ENCODE measurements at regions not wholly inside any gene's neighbourhood (a gene's known extent, or its start where the extent isn't known, plus 50 kb on each side); places are given as distances from the start of the nearest gene placed in this dataset.

- TF ChIP-seq CTCF (IDR thresholded peaks at IDR 0.05 in 4 of 5, conservative IDR thresholded peaks at IDR 0.05 in 1 of 5) (no peak), POLR2A (IDR thresholded peaks at IDR 0.05) (no peak)
These were observed 94.9 kb upstream of the VANGL1 start for GRCh38 chr1:115546846-115547245.

Measured in gastrocnemius medialis (tissue), 4 donors.